HEK293 (cell line): ENCODE measurements at regions not wholly inside any gene's neighbourhood (a gene's known extent, or its start where the extent isn't known, plus 50 kb on each side); places are given as distances from the start of the nearest gene placed in this dataset.
A peak's percentile ranks its signal among the peaks of the same experiment; 100 is the strongest.

Source experiments
- CTCF ChIA-PET: fragments of 350-600 bp; formaldehyde crosslinking; extraction: SDS; loops from one replicate; lab custom pipeline; 2021; ENCODE audit warnings: antibody characterized with exemption; lab: Yijun Ruan, JAX
- POLR2A ChIA-PET: fragments of 300-600 bp; formaldehyde crosslinking; extraction: SDS; loops from one replicate; lab custom pipeline; 2020; ENCODE audit warnings: antibody characterized with exemption, inconsistent platforms; lab: Yijun Ruan, JAX
- H3K27ac ChIP-seq: fragments of 200-500 bp; sonication (Bioruptor generic); 2 replicates; pipeline ENCODE4 v1.5.1; 2014; ENCODE audit warnings: low read depth, low read length, control low read depth, inconsistent platforms; ENCODE audit errors: extremely low read depth
- H3K36me3 ChIP-seq, 2 experiments: fragments of 200-500 bp in 1 of 2; sonication (Bioruptor generic) in 1 of 2; 1 replicate in 1 of 2; 2 replicates in 1 of 2; pipeline ENCODE4 v1.5.1; 2014 to 2017; ENCODE audit warnings: inconsistent platforms in 2 of 2, low read length in 2 of 2; ENCODE audit not compliant: control insufficient read depth in 2 of 2, insufficient read depth in 1 of 2
- H3K4me1 ChIP-seq: fragments of 200-500 bp; sonication (Bioruptor generic); 2 replicates; pipeline ENCODE4 v1.5.1; 2014; ENCODE audit warnings: mild to moderate bottlenecking, low read length, inconsistent platforms; ENCODE audit not compliant: control insufficient read depth, insufficient read depth
- H3K4me3 ChIP-seq: 2 replicates; pipeline ENCODE4 v1.5.1; 2011; ENCODE audit warnings: low read depth, mild to moderate bottlenecking, control low read depth, low read length, moderate library complexity
- H3K9me3 ChIP-seq: fragments of 200-500 bp; sonication (Bioruptor generic); 2 replicates; pipeline ENCODE4 v1.5.1; 2014; ENCODE audit warnings: low read depth, low read length, inconsistent platforms; ENCODE audit not compliant: control insufficient read depth, insufficient read depth
- HOXC10 ChIP-seq: sonication (generic); formaldehyde crosslinking; IDR thresholded peaks from 2 replicates; pipeline ENCODE4 v1.8.1; 2023; ENCODE audit warnings: mild to moderate bottlenecking, missing genetic modification reagents
- IKZF3 ChIP-seq: fragments of 450-650 bp; IDR thresholded peaks from 2 replicates; pipeline ENCODE4 v1.5.0; 2018; ENCODE audit warnings: missing biosample characterization, mild to moderate bottlenecking, missing genetic modification characterization, moderate library complexity
- KLF7 ChIP-seq: fragments of 450-650 bp; formaldehyde crosslinking; IDR thresholded peaks from 2 replicates; pipeline ENCODE4 v1.5.1; 2016; ENCODE audit warnings: missing biosample characterization, missing genetic modification characterization, borderline replicate concordance
- SCRT2 ChIP-seq: fragments of 450-650 bp; formaldehyde crosslinking; IDR thresholded peaks from 2 replicates; pipeline ENCODE4 v1.5.1; 2016; ENCODE audit warnings: missing biosample characterization, missing genetic modification characterization
- SETDB1 ChIP-seq: IDR thresholded peaks from one replicate; pipeline ENCODE4 v1.6.1; 2017; ENCODE audit warnings: mild to moderate bottlenecking, low read length, moderate library complexity, mixed read lengths; ENCODE audit not compliant: insufficient read length
- TRIM28 ChIP-seq: IDR thresholded peaks from 2 replicates; pipeline ENCODE4 v1.6.1; 2011; ENCODE audit warnings: low read length, control low read depth, borderline replicate concordance
- ZNF133 ChIP-seq: fragments of 450-650 bp; formaldehyde crosslinking; IDR thresholded peaks from 2 replicates; pipeline ENCODE4 v1.5.1; 2016; ENCODE audit warnings: missing biosample characterization, missing genetic modification characterization
- ZNF140 ChIP-seq: fragments of 450-650 bp; formaldehyde crosslinking; IDR thresholded peaks from 2 replicates; pipeline ENCODE4 v1.5.1; 2016; ENCODE audit warnings: missing biosample characterization, missing genetic modification characterization
- ZNF404 ChIP-seq: fragments of 450-650 bp; formaldehyde crosslinking; IDR thresholded peaks from 2 replicates; pipeline ENCODE4 v1.5.1; 2017; ENCODE audit warnings: missing biosample characterization, missing genetic modification characterization
- ZNF514 ChIP-seq: fragments of 450-650 bp; formaldehyde crosslinking; IDR thresholded peaks from 2 replicates; pipeline ENCODE4 v1.5.1; 2016; ENCODE audit warnings: missing biosample characterization, missing genetic modification characterization
- ZNF529 ChIP-seq: fragments of 450-650 bp; formaldehyde crosslinking; IDR thresholded peaks from 2 replicates; pipeline ENCODE4 v1.5.1; 2017; ENCODE audit warnings: missing genetic modification characterization, missing biosample characterization; ENCODE audit not compliant: insufficient replicate concordance
- ZNF544 ChIP-seq: fragments of 450-650 bp; formaldehyde crosslinking; IDR thresholded peaks from 2 replicates; pipeline ENCODE4 v1.5.0; 2017; ENCODE audit warnings: missing biosample characterization, missing genetic modification characterization
- ZNF549 ChIP-seq: fragments of 450-650 bp; IDR thresholded peaks from 2 replicates; pipeline ENCODE4 v1.5.1; 2018; ENCODE audit warnings: missing biosample characterization, missing genetic modification characterization, mild to moderate bottlenecking, inconsistent platforms, moderate library complexity
- ZNF585B ChIP-seq: fragments of 450-650 bp; formaldehyde crosslinking; IDR thresholded peaks from 2 replicates; pipeline ENCODE4 v1.5.1; 2016; ENCODE audit warnings: missing biosample characterization, missing genetic modification characterization
- ZNF624 ChIP-seq: fragments of 450-650 bp; formaldehyde crosslinking; IDR thresholded peaks from 2 replicates; pipeline ENCODE4 v1.5.1; 2017; ENCODE audit warnings: missing biosample characterization, missing genetic modification characterization
- ZNF677 ChIP-seq: fragments of 450-650 bp; IDR thresholded peaks from 2 replicates; pipeline ENCODE4 v1.5.0; 2018; ENCODE audit warnings: missing biosample characterization, mild to moderate bottlenecking, missing genetic modification characterization, moderate library complexity
- ZNF701 ChIP-seq: fragments of 450-650 bp; formaldehyde crosslinking; IDR thresholded peaks from 2 replicates; pipeline ENCODE4 v1.5.1; 2016; ENCODE audit warnings: missing biosample characterization, missing genetic modification characterization
- ZNF776 ChIP-seq: fragments of 450-650 bp; formaldehyde crosslinking; IDR thresholded peaks from 2 replicates; pipeline ENCODE4 v1.5.0; 2017; ENCODE audit warnings: missing biosample characterization, missing genetic modification characterization, borderline replicate concordance
- ZNF785 ChIP-seq: fragments of 450-650 bp; formaldehyde crosslinking; IDR thresholded peaks from 2 replicates; pipeline ENCODE4 v1.5.1; 2016; ENCODE audit warnings: missing biosample characterization, missing genetic modification characterization
- TF ChIP-seq, protein P1 (sequence below): fragments of 450-650 bp; formaldehyde crosslinking; IDR thresholded peaks from 2 replicates; pipeline ENCODE4 v1.5.1; 2017; ENCODE audit warnings: missing biosample characterization, missing genetic modification characterization
- TF ChIP-seq, protein P2 (sequence below): fragments of 450-650 bp; formaldehyde crosslinking; IDR thresholded peaks from 2 replicates; pipeline ENCODE4 v1.5.1; 2016; ENCODE audit warnings: missing biosample characterization, missing genetic modification characterization, borderline replicate concordance
- TF ChIP-seq, protein P3 (sequence below): fragments of 450-650 bp; formaldehyde crosslinking; IDR thresholded peaks from 2 replicates; pipeline ENCODE4 v1.5.1; 2016; ENCODE audit warnings: missing biosample characterization, missing genetic modification characterization
- TF ChIP-seq, protein P4 (sequence below): fragments of 450-650 bp; formaldehyde crosslinking; IDR thresholded peaks from 2 replicates; pipeline ENCODE4 v1.5.1; 2016; ENCODE audit warnings: missing biosample characterization, missing genetic modification characterization

DNA sequence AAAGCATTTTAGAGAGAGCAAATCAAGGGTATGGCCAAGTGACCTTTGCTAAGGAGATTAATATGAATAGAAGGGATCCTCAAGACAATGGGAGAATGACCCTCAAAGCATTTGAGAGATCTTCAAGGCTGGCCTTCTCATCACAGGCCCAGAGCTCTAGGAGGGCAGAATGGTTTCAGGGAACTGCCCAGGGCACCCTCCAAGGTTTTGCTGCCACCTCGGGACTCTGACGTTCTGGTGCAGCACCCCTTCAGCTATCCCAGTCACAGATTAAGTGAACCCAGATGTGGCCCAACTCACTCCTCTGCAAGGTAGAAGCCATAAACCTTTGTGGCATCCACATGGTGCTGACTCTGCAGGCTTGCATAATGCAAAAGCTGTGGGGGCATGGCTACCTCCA, 209.3 kb downstream of the TLE3 start:
- Histone ChIP-seq H3K9me3 (peaks cover 2% of the 10 kb centered on the region; the same call in 1 of the 2 replicates), H3K4me1 (peaks cover 11% of the 10 kb centered on the region), H3K27ac (no peak overlapping the region), H3K4me3 (no peak overlapping the region)
- POLR2A ChIA-PET, result no interaction called here
- no peak for TF ChIP-seq ZNF677
- TF ChIP-seq ZNF585B (tag by site-specific recombination), result peak; percentile 95
- no peak for TF ChIP-seq ZNF140 (tag by site-specific recombination)
- TF ChIP-seq, protein P1, sequence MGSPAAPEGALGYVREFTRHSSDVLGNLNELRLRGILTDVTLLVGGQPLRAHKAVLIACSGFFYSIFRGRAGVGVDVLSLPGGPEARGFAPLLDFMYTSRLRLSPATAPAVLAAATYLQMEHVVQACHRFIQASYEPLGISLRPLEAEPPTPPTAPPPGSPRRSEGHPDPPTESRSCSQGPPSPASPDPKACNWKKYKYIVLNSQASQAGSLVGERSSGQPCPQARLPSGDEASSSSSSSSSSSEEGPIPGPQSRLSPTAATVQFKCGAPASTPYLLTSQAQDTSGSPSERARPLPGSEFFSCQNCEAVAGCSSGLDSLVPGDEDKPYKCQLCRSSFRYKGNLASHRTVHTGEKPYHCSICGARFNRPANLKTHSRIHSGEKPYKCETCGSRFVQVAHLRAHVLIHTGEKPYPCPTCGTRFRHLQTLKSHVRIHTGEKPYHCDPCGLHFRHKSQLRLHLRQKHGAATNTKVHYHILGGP (tag by site-specific recombination), result no peak
- no peak for TF ChIP-seq ZNF404 (tag by site-specific recombination)
- peak; percentile 40; the same call in 1 of the 2 replicates for TF ChIP-seq TRIM28
- no peak for TF ChIP-seq ZNF776 (tag by site-specific recombination)
- TF ChIP-seq SETDB1, result peak; percentile 40
- TF ChIP-seq, protein P2, sequence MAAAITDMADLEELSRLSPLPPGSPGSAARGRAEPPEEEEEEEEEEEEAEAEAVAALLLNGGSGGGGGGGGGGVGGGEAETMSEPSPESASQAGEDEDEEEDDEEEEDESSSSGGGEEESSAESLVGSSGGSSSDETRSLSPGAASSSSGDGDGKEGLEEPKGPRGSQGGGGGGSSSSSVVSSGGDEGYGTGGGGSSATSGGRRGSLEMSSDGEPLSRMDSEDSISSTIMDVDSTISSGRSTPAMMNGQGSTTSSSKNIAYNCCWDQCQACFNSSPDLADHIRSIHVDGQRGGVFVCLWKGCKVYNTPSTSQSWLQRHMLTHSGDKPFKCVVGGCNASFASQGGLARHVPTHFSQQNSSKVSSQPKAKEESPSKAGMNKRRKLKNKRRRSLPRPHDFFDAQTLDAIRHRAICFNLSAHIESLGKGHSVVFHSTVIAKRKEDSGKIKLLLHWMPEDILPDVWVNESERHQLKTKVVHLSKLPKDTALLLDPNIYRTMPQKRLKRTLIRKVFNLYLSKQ (tag by site-specific recombination), result no peak
- no peak for TF ChIP-seq SCRT2
- TF ChIP-seq, all 188 proteins: peak for 3
- CTCF ChIA-PET, result interaction anchor here (0.7 kb wide), 1 partner anchor 140 kb away, joined by 3 read pairs; no protein-coding TSS in a partner anchor
- no peaks in the 10 kb centered on the region for H3K36me3 ChIP-seq

DNA sequence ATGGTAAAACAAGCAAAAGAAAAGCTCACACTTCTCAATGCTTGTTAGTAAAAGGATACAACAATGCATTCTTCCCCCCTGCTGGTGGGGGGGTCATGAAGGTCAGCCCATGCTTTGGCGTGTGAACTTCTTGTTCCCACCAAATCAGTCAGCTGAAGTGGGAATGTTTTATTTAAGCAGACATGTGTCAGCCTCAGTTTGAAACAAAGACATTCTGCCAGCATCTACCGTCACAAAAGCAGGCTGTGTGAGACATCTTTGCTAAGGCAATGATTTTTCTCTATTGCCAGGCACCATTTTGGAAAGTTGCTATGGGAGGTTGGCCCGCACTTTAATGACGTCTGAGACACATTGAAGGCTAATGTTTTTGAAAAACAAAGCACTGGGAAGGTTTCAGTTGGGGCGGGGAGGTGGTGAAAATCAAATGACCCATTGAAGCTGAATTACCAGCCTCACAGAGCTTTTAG, 206.6 kb downstream of the TLE3 start:
- ChIA-PET CTCF (interaction anchor here (0.6 kb wide), 1 partner anchor 28 kb away, joined by 3 read pairs; no protein-coding TSS in a partner anchor), POLR2A (no interaction called here)
- Histone ChIP-seq H3K4me1 (peaks cover 11% of the 10 kb centered on the region; the same call in 1 of the 2 replicates), H3K27ac (no peak overlapping the region), H3K36me3 (no peaks in the 10 kb centered on the region), H3K4me3 (no peak overlapping the region), H3K9me3 (peaks cover 2% of the 10 kb centered on the region; the same call in 1 of the 2 replicates)
- TF ChIP-seq ZNF529 (tag by site-specific recombination) (peak; percentile 59), ZNF549 (tag by site-specific recombination) (peak; percentile 61; the same call in 1 of the 2 replicates), ZNF133 (tag by site-specific recombination) (0 out of 2 replicates have a peak, but pooled peaks have one; percentile 41), ZNF701 (tag by site-specific recombination) (no peak), SETDB1 (peak; percentile 63), SCRT2 (no peak)

DNA sequence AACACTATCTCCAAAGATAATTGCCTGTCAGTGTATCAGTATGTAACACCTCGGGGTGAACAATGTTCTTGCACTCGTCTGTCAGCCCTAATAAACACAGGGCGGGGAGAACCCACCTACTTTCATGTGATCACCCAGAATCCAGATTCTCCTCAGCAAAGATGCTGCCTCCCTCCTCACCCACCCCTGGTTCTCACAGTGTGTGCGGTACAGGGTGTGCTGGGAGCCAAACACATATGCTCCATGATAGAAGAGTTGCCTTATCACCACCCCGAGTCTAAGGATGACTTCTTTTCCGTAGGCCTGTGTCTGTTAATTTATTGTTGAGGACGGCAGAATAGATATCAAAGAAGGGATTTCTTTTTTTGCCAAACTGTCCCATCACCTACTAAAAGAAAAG, 206.1 kb downstream of the TLE3 start:
- ChIA-PET CTCF (no interaction called here), POLR2A (no interaction called here)
- H3K27ac ChIP-seq, result no peak overlapping the region
- peaks cover 11% of the 10 kb centered on the region; the same call in 1 of the 2 replicates for H3K4me1 ChIP-seq
- H3K4me3 ChIP-seq, result no peak overlapping the region
- peaks cover 2% of the 10 kb centered on the region; the same call in 1 of the 2 replicates for H3K9me3 ChIP-seq
- H3K36me3 ChIP-seq, result no peaks in the 10 kb centered on the region
- no peak for TF ChIP-seq ZNF624 (tag by site-specific recombination)
- no peak for TF ChIP-seq HOXC10 (CRISPR knock-in tag)
- TF ChIP-seq ZNF544 (tag by site-specific recombination), result no peak
- no peak for TF ChIP-seq KLF7 (tag by site-specific recombination)
- TF ChIP-seq, protein P3, sequence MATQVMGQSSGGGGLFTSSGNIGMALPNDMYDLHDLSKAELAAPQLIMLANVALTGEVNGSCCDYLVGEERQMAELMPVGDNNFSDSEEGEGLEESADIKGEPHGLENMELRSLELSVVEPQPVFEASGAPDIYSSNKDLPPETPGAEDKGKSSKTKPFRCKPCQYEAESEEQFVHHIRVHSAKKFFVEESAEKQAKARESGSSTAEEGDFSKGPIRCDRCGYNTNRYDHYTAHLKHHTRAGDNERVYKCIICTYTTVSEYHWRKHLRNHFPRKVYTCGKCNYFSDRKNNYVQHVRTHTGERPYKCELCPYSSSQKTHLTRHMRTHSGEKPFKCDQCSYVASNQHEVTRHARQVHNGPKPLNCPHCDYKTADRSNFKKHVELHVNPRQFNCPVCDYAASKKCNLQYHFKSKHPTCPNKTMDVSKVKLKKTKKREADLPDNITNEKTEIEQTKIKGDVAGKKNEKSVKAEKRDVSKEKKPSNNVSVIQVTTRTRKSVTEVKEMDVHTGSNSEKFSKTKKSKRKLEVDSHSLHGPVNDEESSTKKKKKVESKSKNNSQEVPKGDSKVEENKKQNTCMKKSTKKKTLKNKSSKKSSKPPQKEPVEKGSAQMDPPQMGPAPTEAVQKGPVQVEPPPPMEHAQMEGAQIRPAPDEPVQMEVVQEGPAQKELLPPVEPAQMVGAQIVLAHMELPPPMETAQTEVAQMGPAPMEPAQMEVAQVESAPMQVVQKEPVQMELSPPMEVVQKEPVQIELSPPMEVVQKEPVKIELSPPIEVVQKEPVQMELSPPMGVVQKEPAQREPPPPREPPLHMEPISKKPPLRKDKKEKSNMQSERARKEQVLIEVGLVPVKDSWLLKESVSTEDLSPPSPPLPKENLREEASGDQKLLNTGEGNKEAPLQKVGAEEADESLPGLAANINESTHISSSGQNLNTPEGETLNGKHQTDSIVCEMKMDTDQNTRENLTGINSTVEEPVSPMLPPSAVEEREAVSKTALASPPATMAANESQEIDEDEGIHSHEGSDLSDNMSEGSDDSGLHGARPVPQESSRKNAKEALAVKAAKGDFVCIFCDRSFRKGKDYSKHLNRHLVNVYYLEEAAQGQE (tag by site-specific recombination), result no peak
- TF ChIP-seq ZNF514 (tag by site-specific recombination), result no peak
- TF ChIP-seq, protein P4, sequence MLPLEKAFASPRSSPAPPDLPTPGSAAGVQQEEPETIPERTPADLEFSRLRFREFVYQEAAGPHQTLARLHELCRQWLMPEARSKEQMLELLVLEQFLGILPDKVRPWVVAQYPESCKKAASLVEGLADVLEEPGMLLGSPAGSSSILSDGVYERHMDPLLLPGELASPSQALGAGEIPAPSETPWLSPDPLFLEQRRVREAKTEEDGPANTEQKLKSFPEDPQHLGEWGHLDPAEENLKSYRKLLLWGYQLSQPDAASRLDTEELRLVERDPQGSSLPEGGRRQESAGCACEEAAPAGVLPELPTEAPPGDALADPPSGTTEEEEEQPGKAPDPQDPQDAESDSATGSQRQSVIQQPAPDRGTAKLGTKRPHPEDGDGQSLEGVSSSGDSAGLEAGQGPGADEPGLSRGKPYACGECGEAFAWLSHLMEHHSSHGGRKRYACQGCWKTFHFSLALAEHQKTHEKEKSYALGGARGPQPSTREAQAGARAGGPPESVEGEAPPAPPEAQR (tag by site-specific recombination), result no peak
- TF ChIP-seq ZNF133 (tag by site-specific recombination), result no peak
- TF ChIP-seq IKZF3 (tag by site-specific recombination), result no peak
- no peak for TF ChIP-seq ZNF785 (tag by site-specific recombination)
